Peyer's patch (tissue), 4 donors: ENCODE measurements at regions not wholly inside any gene's neighbourhood (a gene's known extent, or its start where the extent isn't known, plus 50 kb on each side); places are given as distances from the start of the nearest gene placed in this dataset.

Source experiments
- CTCF ChIP-seq, 6 experiments: fragments of 450-650 bp in 4 of 6; fragments of 200-600 bp in 2 of 6; sonication (generic) in 1 of 6; IDR thresholded peaks; one replicate each; pipeline ENCODE4 v1.5.1; 2017 to 2019; ENCODE audit warnings: antibody characterized with exemption in 6 of 6, mild to moderate bottlenecking in 3 of 6, moderate library complexity in 1 of 6
- POLR2A ChIP-seq, 2 donors: fragments of 450-650 bp; IDR thresholded peaks; one replicate each; pipeline ENCODE4 v1.5.1; 2017; ENCODE audit warnings: antibody characterized with exemption in 2 of 2, mild to moderate bottlenecking in 2 of 2, moderate library complexity in 2 of 2

GRCh38 chr3:151567477-151567876 is 106.6 kb upstream of the IGSF10 start:
- no peak for TF ChIP-seq CTCF (IDR thresholded peaks at IDR 0.05)
- TF ChIP-seq POLR2A (IDR thresholded peaks at IDR 0.05), result no peak
